HCEC 1CT (cell line): ENCODE measurements at regions not wholly inside any gene's neighbourhood (a gene's known extent, or its start where the extent isn't known, plus 50 kb on each side); places are given as distances from the start of the nearest gene placed in this dataset.
"Not testable (repeated sequence)": the region's sequence is repeated elsewhere in the genome, so short reads cannot be mapped to it uniquely, and the experiment has no call there.

ENCODE experiments used
- DNase-seq: peaks from one replicate; pipeline ENCODE4 v3.0.0-alpha.2; 2017

DNA sequence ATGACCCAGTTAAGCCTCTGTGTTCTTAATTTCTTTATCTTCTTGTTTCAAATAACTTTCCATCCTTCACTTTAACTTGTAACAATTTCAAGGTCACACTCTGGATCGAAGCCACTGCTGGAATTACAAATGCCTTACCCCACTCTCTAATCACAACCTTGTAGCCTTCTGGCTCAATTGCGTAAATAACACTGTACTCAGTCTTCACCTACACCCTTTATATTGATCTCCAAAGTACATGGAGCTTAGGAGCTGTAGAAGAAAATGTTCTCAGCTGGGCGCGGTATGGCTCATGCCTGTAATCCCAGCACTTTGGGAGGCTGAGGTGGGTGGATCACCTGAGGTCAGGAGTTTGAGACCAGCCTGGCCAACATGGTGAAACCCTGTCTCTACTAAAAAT lies 164.3 kb upstream of the NPSR1 start:
- DNase-seq, result no peak

DNA sequence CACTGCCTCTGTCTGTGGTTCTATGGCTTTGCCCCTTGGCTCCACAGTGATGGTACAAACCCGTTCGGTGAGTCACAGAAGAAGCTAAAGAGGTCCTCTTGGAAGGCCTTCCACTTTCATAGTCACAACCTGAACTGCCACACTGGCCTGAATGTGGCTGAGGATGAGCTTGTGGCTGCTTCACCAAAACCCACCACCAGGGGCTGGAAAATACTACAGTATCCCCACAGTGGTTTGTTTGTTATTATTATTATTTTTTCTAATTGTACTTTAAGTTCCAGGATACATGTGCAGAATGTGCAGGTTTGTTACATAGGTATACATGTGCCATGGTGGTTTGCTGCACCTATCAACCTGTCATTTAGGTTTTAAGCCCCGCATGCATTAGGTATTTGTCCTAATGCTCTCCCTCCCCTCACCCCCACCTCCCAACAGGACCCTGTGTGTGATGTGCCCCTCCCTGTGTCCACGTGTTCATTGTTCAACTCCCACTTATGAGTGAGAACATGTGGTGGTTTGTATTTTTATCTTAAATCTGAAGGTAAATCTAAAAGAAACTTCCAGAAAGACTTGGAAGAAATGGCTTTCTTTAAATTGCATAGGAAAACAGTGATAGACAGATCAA lies 160.8 kb upstream of the NPSR1 start:
- DNase-seq, result no peak

GRCh38 chr7:34501156-34501555 lies 156.9 kb upstream of the NPSR1 start:
- DNase-seq, result no peak

- DNase-seq, result no peak
Measured at GRCh38 chr7:34507191-34507590, 150.8 kb upstream of the NPSR1 start.

DNA sequence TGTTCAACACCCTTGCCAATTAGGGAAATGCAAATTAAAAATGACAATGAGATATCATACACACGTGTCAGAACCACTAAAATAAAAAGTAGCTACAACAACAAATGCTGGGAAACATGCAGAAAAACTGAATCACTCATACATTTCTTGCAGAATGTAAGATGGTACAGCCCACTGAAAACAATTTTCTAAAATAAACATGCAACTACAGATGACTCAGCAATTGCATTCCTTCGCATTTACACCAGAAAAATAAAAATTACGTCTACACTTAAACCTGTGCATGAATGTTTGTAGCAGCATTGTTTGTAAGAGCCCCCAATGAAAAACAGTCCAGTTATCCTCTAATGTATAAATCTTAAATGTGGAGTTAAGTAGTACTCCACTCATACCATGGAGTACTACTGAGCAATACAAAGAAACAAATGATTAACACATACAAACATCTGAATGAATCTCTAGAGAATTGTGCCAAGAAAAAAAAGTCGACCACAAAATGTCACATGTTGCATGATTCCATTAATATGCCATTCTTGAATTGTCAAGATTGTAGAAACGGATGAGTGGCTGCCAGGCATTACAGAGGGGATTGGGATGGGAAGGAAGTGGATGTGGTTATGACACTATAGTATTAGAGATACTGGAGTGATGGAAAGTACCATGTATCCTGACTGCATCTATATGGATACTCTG lies 134.6 kb upstream of the NPSR1 start:
- no peak for DNase-seq

GRCh38 chr7:34530259-34530658 lies 127.8 kb upstream of the NPSR1 start:
- DNase-seq, result no peak

DNA sequence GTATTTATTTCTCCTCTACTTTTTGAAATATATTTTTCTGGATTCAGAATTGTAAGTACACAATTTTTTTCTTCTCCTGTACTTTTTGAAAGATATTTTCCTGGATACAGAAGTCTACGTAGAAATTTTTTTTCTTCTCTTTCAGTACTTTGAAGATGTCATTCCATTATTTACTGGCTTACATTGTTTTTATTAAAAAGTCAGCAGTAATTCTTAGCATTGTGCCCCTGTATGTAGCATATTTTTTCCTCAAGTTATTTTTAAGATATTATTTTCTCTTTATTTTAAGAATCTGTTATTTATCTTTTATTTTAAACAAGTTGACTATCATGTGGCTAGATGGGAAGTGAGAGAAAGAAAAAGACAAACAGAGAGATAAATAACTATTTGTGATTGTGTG lies 119.0 kb upstream of the NPSR1 start:
- no peak for DNase-seq

GRCh38 chr7:34544621-34545020 lies 113.4 kb upstream of the NPSR1 start:
- no peak for DNase-seq

DNA sequence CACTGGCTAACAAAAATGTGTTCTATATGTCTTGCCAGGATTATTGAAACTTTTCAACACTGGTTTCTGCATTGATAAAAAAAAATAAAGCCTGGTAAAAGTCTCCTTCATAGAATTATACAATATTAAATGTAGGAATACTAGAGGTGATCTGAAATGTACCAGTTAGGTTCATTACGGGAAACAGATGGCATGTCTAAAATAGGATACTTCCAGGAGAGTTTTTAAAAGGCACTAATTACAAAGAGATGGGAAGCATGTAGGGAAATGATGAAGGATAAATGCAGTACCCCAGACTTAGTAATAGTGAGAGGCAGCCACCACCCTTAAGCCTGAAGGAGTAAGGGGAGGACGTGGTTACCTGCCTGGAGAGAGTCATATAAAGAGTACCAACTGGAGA lies 107.0 kb upstream of the NPSR1 start:
- DNase-seq, result no peak

- no peak for DNase-seq
Measured at GRCh38 chr7:34552502-34552901, 105.5 kb upstream of the NPSR1 start.

DNA sequence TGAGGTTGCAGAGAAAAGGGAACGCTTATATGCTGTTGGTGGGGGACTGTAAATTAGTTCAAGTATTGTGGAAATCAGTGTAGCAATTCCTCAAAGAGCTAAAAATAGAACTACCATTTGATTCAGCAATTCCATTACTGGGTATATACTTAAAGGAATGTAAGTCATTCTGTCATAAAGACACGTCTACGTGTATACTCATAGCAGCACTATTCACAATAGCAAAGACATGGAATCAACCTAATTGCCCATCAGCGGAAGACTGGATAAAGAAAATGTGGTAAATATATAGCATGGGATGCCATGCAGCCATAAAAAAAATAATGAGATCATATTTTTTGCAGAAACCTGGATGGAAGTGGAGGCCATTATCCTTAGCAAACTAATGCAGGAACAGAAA lies 100.0 kb upstream of the NPSR1 start:
- DNase-seq, result no peak

DNA sequence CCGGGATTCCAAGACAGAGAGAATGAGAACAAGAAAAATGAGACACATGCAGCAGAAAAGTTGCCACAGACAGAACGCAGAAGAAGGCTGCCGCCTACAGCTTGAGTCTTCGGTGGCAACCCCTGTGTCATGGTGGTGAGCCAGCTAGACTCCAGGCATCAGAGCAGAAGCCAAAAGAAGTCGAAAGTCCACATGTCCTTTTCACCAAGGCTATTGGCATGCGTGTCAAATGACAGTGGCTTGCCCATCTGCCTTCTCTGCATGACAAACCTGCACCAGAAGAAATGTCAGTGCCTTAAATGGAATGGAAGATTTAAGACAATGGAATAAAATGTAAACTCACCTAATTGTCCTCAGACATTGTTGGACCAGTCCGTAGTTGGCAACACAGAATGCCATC lies 93.9 kb upstream of the NPSR1 start:
- no peak for DNase-seq

GRCh38 chr7:34567906-34568305 lies 90.1 kb upstream of the NPSR1 start:
- no peak for DNase-seq

DNA sequence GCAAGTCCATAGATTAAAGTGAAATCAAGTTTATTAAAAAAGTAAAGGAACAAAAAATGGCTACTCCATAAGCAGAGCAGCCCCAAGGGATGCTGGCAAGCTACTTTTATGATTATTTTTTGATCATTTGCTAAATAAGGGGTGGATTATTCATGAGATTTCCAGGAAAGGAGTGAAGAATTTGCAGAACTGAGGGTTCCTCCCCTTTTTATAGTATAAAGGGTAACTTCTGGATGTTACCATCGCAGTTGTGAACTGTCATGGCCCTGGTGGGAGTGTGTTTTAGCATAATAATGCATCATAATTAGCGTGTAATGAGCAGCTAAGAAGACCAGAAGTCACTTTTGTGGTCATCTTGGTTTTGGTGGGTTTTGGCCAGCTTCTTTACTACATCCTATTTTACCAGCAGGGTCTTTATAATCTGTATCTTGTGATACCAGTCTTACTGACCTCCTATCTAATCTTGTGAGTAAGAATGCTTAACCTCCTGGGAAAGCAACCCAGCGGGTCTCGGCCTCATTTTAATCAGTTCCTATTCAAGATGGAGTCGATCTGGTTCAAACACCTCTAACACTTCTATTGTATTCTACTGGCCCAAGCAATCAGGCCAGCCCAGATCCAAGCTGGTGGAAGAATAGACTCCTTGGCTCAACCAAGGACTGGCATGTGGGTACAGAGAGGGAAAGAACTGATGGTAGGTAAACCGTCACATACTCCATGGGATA lies 87.9 kb upstream of the NPSR1 start:
- DNase-seq, result no peak

DNA sequence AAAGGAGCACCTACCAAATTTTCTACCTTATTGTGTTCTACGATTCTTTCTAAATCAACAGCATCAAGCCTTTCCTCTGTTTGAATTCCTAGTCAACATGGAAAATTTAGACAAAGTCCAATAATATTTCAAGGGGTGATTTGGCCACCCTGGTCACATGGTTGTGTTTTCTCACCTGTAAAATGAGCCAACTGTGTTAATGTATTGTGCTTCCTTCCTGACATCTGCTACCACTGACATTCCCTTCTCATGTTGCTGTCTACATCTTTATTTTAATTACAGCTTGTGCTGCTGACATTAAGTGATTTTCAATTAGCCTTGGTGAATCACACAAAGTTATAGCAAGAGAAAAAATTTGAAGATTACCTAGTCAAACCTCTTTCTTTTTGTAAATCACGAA lies 83.0 kb upstream of the NPSR1 start:
- DNase-seq, result no peak

DNA sequence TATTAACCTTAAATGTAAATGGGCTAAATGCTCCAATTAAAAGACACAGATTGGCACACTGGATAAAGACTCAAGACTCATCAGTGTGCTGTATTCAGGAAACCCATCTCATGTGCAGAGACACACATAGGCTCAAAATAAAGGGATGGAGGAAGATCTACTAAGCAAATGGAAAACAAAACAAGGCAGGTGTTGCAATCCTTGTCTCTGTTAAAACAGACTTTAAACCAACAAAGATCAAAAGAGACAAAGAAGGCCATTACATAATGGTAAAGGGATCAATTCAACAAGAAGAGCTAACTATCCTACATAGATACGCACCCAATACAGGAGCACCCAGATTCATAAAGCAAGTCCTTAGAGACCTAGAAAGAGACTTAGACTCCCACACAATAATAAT lies 80.1 kb upstream of the NPSR1 start:
- not testable (repeated sequence) for DNase-seq

- DNase-seq, result not testable (repeated sequence)
Measured at GRCh38 chr7:34581698-34582097, 76.3 kb upstream of the NPSR1 start.

DNA sequence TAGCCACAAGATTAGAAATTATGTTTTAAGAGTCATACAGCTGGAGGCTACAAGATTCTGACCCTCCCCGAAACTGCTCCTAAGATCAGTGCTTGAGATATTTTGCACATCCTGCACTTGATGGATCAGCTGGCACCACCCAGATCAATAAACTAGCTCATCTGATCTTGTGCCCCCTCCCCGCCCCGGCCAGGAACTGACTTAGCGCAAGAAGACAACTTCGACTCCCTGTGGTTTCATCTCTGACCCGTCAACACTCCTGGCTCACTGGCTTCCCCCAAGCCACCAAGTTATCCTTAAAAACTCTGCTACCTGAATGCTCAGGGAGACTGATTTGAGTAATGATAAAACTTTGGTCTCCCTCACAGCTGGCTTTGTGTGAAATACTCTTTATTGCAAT lies 73.5 kb upstream of the NPSR1 start:
- no peak for DNase-seq

DNA sequence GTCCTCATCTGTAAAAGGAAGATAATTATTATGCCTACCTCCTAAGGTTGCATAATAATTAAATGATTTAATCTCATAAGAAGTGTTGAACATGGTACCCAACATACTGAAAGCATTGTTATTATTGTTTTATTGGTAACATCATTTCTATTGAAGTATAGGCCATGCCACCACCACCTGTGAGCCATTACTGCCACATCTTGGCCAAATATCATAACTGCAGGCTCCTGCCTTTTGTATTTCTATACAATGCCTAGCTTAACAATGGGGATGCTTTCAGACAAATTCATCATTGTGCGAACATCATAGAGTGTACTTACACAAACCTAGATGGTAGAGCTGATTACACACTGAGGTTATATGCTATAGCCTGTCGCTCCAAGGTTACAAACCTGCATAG lies 61.1 kb upstream of the NPSR1 start:
- no peak for DNase-seq

DNA sequence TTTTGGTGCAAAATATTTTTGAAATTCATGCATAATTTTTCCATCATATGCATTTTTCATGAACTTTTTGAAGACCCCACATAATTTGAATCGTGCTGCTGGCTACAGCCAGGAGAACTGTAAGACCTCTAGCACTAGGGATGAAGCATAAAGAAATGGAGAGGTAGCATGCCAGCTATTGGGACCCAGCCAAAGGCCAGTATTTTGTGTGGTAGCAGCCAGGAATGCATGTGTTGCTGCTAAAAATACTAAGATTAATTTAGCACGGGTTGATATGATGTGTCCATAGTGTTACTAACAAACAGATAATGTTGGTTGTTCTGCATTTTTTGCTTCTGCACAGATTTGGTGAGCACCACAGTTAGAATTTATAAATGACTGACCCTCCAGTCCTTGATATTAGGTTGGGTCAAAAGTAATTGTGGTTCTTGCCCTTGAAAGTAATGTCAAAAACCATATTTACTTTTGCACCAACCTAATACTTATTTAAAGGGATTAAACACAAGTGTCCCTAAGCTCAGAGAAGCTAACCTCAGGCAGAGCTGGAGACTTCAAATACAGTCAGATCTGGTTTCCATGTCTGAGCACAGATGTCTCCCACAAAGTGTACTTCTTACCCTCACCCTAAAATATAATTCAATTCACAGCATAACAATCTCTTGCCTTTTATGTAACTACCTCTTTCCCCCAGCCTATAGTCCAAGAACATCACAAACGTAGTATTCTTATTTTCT lies 54.1 kb upstream of the NPSR1 start:
- DNase-seq, result no peak
